ENCODE measurements at regions not wholly inside any gene's neighbourhood (a gene's known extent, or its start where the extent isn't known, plus 50 kb on each side); places are given as distances from the start of the nearest gene placed in this dataset.

DNA sequence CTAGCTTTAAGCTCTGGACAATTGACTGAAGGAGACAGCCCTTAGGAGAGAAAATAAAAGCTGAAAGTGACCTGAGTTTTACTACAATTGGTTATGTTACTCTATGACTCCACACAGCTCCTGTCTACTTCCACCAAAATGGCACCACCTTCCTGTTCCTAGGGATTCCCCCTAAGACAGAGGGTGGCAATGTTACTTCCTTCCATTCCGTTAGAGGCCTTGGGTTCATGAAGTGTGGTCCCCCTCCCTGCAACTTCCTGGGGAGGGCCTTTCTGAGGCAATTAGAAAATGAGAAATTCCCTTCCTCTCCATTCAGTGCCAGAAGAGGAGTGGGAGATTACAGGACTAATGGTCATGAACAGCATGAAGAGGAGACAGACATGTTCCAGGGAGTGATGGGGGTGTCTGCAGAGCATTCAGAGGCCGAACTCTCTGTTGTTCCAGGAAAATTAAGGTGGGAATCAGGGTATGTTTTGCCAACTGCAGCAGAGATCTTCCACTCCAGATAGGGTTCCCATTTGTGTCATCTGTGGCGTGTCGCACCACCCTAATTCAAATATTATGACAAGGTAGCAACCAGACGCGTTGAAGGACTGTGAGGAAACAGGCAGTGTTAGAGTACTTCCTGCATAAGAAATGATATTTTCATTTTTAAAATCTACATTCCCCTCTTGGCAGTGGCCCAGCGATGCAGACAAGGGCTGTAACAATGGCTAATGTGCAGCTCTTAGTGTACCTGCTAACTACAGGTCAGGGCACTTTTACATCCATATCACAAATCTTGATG, 53.1 kb upstream of the TRIM67 start:
- DNase-seq: no peak

DNA sequence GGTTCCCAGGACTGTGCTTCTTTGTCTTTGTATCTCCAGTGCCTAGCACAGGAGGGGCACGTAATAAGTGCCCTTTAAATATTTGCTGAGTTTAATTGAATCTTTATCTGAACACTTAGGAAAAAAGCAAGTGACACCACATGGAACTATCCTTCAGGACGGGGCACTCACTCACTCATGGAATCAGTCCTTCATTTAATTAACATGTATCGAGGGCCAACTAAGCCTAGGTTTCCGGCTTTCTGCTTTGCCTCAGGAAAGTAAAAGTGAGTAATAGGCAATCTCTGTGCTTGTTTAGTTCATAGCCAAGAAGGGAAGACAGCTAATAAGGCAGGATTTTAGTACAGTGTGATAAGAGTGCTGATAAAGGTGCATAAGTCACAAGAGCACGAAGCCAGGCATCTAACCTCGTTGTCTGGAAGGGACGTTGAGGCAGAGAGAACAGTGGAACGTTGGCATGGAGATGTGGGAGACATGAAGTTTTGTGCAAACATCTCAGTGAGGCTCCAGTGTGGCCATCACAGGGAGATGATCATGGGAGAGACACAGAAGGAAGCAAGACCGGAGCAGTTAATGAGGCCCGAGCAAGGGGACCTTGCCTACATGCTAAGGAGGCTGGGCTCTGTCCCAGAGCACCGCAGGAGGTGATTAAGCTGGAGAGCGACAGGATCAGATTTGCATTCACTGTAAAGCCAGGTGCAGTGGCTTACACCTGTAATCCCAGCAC, 54.1 kb upstream of the TRIM67 start:
- DNase-seq: no peak

DNA sequence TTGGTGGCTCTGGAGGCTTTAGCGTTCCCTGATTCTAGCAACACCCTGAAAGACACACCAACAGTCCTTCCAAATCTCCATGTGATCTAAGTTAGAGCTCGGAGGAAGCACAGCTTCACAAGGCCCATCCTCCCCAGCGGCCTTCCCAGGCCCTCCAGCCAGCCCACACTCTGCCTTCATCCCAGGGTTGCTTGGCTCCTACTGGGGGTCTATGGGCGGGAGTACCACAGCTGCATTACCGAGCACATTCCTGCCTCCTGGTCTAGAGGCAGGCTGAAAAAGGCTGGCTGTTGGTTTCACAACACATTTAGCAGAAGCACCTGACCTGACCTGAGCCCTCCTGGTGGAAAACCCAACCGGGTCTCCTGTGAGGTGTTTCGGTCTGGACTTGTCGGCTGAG, 54.7 kb upstream of the TRIM67 start:
- no peak for DNase-seq

DNA sequence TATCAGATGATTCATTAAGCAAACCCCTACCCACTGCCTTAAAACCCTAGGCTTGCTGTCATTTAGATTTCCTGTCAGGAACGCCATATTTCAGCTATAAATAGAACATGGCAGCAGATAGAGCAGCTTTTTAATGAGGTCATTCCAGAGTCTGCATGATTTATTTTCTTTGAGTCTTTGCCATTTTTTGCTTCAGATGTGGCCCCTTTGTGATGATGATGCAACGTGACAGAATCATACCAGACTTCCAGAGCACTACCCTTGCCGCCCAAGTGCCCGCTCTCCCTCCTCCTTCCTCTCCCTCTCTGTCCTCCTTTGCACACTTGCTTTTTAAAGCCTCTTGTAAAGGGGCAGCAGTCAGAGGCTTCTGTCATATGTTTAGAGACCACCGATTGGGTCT, 55.5 kb upstream of the TRIM67 start:
- DNase-seq: peak; percentile 49 to 67

DNA sequence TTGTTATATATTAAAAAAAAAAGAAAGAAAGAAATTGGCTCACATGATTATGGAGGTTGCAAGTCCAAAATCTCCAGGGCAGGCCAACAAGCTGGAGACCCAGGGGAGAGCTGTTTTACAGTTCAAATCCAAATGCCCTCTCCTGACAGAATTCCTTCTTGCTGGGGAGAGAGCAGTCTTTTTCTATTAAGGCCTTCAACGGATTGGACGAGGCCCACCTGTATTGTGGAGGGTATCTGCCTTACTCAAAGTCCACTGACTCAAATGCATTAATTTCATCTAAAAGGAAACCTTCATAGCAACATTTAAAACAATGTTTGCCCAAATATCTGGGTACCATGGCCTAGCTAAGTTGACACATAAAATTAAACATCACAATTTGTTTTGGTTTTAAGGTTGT, 56.9 kb upstream of the TRIM67 start:
- DNase-seq: no peak

DNA sequence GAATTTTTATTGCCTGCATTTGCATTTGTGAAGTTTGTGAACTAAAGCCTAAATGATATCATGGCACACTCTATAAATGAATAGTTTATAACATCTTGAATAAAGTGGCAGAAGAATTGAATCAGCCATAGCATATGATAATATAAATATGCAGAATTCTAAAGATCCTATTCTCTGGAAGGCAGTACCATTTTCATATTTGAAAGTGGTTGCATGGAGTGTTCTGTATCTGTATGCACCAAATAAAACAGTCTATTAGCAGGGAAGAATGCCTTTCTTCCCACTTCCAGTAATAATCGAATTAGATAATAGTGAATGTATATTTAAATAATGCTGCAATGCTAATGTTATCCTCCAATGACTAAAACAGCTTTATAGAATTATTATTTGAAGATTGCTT, 57.9 kb upstream of the TRIM67 start:
- no peak for DNase-seq

DNA sequence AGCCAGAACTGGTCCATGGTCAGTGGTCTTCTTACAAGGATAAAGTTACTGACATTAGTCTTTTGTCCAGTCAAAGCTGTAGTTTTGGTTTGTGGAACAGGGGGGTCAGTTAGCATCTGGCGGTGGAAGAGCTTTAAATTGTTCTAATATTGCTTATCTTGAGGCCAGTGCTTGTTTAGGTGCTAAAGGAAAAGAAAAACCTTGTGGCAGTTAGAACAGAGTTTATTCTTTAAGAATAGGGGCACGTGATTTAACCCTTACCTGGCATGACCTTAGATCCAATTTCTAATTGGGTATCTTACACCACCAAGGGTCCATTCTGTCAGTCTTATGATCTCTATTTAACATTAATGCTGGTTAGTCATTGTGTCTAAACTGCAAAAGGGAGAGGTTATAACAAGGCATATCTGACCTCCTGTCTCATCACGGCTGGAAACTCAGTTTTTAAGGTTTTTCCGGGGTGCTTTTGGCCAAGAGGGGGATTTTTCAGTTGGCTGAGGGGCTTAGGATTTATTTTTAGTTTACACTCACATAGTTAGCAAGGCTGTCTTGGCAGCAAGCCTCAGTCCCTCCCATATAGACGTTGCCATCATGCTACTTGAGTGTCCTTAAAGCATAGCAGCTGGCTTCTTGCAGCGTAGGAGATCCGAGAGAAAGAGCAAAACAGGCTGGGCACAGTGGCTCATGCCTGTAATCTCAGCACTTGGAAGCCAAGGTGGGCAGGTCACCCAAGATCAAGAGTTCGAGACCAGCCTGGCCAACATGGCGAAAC, 60.1 kb upstream of the FAM89A start:
- peak in 1 of 2 experiments; percentile 9 for DNase-seq

DNA sequence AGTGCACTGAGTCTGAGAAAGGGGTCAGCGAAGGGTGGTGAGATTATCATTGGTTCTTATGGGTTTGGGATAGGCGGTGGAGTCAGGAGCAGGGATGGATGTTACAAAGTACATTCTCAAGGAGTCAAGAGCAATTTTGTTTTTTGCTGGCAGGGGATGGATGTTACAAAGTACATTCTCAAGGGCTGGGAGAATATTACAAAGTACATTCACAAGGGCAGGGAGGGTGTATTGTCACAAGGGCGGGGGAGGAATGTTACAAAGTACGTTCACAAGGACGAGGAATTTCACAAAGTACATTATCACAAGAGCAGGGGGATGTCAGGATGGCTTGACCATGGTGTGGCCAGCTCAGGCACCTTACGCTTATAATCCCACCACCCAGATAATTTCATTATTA, 59.3 kb upstream of the FAM89A start:
- no peak for DNase-seq

DNA sequence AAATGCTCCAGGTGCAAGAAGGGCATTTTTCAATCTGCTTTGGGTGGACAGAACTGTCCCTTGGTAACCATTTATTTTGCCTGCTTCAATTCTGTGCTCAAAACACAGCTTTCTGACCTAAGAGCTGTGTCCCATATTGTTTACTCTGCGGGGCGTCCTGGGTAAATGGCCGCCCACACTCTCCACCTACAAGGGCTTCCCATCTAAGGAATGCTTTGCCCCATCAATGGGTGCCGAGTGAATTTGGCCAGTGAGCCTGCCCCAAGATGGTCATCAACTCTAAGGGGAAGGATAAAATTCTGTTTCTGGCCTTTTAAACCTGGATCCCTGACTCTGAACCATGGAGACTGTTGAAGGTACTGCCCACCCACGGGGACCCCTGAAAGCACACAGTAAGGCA, 55.5 kb upstream of the FAM89A start:
- no peak for DNase-seq

DNA sequence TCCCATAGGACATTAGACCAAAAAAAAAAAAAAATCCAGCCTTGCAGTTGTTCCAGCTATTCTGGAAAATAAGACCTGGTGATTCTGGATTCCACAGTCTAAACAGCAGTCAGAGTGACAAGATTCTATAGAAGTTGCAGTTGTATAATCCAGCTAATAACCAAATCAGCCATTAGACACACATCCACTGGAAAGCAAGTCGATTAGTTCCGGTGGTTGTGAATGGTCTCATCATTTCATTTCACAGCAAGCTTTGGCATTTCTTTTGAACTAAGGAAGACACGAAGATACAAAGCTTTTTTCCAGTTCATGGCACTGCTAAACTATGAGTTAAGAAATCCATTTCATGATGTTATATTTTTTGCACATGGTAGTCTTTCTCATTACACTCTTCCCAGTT, 54.4 kb upstream of the FAM89A start:
- DNase-seq: no peak

DNA sequence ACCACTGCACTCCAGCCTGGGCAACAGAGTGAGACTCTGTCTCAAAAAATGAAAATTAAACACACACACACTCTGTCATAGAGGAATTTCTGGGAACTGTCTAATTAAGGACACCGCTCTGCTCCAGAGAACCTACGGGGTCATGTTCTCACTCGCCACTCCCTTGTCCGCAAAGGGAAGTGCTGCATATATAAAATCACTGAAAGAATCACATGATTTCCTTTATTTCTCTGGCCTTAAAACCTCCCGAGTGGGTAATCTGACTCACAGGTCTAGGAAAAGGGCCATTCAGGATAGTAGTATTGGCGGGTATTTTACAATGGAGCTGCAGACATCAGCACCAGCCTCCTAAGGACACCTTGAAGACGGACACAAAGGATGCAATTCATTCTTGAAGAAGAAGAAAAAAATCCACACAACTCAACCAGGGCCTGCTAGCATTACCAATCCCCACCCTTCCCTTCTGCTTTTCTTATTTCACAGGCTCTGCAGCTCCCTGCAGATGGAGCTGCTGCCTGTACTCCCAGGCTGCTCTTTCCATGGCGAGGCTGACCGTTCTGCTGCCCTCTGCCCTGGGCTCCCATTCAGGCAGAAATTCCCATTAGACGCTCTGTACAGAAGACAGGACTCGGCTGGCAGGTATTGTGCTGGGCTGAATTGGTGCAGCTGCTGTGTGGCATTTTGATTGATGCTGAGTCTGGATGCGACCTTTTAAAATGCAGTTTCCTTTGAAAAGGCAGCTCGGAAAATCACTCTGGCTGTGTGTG, 53.3 kb upstream of the FAM89A start:
- no peak for DNase-seq

DNA sequence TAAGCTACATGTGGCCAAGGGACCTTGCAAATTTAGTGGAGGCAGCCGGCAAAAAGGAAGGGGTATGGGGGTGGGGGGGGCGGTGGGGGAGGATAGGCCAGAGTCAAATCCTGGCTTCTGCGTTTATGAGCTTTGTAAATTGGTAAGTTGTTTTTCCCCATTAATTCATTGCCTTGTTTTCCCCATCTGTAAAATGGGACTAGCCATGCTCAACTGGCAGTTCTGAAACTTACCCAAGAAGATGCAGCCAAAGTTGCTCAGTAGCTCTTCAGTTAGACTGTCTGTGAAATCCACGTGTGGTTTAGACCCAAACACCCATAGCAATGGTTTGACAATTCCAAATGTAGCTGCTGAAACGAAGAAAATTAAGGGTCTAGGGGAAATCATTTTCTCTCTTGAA, 52.3 kb upstream of the FAM89A start:
- DNase-seq: no peak

DNA sequence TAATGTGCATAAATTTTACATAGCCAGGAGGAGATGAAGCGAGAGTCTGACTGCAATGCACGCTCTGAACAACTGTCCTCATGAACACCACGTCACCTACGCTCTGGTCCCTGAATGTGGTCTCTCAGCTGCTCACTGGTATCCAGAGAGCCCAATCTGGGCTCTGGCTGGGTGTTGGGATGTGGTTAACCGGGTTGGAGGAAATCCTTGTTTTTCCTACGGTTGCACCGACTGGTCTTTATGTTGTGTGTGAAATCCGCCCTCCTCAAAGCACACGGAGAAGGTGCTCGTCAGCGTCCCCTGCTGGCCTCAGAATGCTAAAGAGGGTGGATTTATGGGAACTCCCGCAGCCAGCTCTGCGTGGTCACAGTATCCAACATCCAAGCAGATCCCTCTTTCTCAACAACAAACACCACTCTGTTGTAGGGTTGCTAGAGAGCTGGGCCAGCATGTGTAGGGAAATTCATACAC, 51.8 kb upstream of the FAM89A start:
- DNase-seq: peak; percentile 35 to 53

DNA sequence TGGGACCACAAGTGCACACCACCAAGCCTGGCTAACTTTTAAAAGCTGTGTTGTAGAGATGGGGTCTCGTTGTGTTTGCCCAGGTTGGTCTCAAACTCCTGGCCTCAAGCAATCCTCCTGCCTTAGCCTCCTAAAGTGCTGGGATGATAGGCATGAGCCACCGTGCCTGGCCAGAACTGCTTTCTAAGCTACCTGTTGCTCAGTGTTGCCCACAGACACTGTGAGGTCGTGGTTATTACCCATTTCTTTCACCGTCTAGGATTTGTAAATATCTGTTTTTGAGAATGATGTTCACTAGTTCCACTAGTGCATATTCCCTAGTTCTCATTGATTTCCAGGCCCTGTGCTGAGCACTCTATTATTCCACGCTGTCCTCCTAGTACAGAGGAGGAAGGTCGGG, 51.4 kb upstream of the FAM89A start:
- no peak for DNase-seq

Measured in NCI-H446 (cell line).